HG03025 (cell line): ENCODE measurements at regions not wholly inside any gene's neighbourhood (a gene's known extent, or its start where the extent isn't known, plus 50 kb on each side); places are given as distances from the start of the nearest gene placed in this dataset.

Source experiments
- ATAC-seq: cut with Tn5 transposase; IDR thresholded peaks from one replicate; pipeline ENCODE4 v1.9.1; 2021; ENCODE audit warnings: mild to moderate bottlenecking, moderate library complexity; ENCODE audit not compliant: unreplicated experiment, low FRiP score

DNA sequence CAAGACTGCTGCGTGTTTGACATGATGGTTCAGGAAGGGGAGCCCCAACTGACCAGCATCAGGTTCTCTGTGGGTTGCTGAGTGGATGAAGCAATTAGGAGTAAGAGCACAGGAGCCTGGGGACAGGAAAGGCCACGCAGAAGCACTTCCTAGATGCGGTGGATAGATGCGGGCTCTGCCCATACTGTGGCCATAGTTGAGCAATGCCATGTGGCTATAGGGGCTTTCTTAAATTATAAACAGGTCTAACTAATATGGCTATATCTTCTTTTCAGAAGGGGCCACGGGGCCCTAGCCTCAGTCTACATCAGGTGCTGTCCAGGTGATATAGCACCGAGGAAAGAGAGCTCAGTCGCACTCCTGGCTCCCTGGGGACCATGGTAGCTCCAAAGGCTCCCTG lies 198.6 kb downstream of the GADD45G start:
- ATAC-seq: no peak

DNA sequence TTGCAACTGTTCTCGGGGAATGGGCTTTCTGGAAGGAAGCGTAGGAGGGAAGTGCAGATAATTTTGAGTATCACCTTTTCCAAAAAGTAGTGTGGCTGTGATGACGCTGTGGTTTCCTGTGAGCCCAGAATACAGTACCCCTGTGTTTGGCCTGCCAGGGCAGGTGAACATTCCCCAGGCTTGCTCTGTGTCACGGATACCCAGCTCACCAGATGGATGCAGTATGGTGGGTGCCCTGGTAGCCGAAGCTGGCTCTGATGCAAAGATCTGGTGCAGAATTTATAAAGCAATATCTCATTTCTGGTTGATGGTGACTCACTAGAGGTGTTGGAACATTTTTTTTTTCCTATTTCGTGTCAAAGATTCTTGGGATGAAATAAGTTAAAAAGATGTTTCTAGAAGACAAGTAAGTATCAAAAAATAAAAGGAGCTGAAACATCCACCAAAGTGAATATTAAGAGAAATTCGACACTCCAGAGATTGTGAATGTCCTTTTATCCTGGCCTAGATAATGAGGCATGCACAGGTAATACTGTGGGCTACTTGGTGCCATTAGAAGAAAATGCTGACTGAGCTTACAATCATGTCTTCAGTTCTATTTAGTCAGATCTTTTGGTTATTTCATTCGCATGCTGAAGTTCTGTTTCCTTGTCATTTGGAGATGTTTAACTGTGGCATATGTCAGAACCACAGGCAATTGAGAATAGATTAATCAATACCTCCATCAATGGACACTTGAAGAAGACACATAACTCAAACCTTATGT lies 200.1 kb downstream of the GADD45G start:
- ATAC-seq: no peak

DNA sequence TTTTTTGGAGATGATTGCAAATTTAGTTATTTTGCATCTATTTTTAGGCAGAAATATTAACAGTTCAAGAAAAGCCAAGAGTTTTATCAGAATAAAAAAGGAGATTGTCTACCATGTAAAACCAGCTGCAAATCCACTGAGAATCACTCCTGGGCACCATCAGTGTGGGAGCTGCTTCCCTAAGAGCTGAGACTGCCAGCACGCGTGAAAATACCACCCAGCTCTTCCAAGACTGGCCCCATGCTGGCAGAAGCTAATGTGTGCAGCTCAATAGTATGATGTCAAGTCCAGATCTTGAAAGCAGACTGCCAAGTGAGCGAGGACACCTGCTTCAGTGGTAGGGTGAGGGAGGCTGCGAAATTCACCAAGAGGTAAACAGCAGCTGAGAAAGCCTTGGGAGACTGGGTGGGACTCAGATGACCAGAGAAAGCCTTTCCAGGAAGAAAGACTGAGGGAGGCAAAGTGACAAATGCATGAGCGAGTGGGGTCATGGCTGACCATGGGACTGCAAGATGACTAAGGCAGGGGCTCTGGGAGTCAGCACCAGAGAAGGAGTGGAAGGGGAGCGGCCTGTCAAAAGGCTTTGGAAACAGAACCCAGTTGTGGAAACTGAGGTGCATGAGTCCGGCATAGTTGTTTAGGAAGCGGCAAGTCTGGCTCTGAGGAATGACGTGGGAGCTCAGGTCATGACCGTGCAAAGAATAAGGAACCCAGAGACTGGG lies 200.9 kb downstream of the GADD45G start:
- ATAC-seq: no peak

DNA sequence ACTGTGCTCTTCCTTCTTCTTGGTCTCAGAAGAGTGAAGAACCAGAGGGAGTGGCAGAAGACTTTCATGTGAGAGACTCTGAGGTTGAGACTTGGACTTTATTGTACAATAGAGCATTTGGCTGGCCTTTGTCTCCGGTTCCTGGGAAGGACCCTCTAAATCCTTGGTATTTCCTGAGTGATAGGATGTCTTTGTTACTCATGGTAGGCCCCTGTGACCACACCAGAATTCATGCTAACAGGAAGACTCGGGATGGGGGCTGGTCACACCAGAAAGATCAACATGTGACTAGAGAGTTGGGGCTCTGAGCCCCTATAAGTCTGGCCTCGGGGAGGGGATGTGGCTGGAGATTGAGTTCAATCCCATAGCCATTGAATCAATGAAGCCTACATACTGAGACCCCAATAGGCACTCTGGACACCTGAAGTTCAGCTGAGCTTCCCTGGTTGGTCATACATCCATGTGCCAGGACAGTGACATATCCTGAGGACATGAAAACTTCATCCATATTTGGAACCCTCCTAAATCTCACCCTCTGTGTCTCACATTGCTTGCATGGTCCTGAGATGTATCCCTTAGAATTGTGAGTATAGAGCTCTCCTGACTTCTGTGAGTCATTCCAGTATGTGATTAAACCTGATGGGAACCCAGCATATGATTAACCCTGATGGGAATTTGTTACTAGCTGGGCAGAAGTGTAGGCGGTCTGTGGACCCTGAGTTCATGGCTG lies 201.7 kb downstream of the GADD45G start:
- no peak for ATAC-seq

DNA sequence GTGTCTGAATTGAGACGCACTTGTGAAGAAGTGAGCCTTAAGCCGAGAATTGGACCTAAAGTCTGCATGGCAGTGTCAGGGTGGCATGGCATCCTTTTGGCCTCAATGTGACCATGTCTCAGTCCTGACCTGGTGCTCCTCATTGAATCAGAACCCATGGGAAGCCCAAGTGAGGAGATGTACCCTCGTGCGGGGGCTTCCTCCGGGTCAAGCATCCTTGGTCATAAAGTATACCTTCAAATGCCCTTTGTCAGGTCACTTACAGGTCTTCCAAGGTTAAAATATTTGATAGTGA lies 202.2 kb downstream of the GADD45G start:
- no peak for ATAC-seq

DNA sequence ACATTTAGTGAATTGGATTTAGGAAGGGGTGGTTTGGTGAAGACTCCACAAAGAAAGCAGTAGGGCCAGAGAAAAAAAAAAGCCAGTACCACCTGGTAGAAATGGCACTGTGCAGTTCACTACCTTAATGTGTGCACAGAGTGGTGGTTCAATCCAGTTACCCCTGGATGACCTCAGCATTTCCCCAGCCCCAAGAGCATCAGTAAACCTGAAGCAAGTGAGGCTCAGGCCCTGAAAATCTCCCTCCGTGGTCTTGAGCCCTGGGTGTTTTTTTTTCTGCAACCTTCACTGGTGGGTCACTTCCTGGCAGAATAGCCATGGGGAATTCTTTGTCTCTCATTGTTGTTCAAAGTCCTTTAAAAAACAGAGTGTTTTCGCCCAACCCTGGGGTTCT lies 202.9 kb downstream of the GADD45G start:
- ATAC-seq: no peak

DNA sequence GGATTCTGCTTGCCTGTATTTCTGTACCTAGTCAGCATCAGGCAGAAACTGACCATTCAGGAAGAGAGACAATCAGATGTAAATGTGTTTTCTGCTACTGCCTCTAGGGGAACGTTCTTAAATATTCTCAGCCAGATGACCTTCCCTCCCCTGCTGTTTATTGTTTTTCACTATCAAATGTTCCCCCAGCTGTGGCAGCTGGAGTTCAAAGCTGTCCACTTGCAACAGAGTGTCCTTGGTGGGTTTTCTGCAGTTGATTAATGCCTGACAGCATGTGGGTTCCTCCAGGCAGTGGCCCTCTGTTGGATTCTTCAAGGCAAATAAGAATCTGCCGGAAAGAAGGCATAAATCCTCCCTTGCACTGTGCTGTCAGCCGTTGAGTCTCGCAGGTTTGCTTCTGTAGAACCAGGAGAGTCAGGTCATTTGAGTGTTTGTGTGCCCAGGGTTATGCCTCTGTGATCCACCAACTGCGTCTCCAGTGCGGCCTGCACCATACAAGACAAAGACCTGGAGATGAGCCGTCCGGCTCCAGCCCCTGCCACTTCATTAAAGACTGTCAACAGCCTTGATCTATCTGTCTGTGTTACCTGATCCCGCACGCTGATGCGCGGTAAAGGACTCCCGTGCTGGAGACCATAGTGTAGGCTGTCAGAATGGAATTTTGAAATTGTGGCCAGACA lies 203.4 kb downstream of the GADD45G start:
- no peak for ATAC-seq

DNA sequence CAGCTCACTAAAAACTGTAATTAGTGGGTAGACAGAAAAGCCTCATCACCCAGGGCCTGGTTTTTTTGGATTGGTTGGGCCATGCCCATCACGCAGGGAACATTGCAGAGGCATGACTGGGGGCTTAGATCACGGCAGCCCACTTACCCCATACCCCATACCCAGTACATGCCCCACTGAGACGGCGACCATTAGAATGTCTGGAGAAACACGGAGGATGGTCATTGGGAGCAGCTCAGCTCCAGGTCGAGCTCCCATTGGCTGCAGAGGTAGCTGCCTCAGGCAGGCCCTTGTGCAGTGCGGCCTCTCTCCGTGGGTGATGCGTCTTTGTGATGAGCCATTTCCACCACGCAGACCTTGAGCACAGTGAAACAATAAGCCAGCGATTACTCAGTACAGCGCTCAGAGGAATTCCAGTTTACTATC lies 204.0 kb downstream of the GADD45G start:
- ATAC-seq: no peak

DNA sequence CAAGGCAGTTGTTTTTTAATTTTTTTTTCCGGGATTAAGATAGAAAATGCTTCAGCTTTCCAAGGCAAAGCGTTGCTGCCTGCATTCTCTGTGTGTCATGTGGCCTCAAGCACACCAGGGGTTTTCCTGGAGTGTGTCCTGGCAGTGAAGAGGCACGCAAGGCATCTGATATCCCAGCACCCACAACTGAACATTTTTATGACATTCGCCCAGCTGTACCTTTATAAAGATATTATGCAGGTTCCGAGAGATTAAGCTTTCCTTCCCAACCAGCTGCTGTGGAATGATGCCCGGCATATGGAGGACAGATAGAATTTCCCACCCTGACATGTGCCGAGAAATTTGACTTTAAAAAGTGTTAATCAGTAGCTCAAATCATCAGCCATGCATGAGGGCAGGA lies 205.6 kb downstream of the GADD45G start:
- no peak for ATAC-seq

DNA sequence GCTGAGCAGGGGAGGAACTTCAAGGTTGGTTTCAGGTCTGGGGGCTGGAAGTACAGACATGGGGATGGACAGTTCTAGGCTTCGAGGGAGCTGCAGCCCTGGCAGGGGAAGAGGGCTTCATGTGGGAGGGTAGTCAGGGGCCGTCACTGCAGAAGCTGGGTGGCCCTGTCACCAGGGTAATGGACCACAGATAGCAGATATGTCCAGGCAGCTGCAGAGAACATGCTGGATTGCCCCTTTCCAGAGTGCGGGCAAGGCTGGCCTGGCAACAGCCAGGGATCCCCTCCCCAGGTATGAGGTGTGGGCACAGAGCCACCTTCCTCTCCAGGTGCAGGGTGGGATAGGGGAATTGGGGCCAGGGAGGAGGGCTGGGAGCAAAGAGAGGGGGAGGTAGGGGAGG lies 206.5 kb downstream of the GADD45G start:
- ATAC-seq: no peak

DNA sequence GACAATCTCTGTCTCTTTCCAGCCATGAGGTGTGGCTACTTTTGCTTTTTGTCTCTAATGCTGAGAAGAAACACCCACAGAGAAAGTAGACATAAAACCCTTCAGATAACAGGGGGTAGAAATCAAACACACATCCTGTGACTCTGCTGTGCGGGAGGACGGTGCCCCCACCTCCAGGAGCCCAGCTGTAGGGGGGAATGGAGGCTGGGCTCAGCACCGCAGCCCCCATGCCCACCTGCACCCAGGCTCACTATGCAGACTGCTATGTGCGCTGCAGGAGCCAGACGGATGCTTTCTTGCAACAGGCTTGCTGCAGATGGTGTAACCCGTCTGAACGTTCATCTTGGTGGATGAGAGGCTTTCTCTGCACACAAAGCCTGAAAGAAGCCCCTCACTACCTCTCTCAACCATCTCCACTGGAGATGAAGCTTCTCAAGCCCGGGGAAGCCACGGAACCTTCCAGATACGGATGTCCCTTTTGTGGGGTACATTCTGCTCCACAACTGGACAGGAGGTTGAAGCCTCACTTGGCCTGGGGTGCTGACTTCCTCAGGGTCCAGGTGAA lies 207.2 kb downstream of the GADD45G start:
- no peak for ATAC-seq

DNA sequence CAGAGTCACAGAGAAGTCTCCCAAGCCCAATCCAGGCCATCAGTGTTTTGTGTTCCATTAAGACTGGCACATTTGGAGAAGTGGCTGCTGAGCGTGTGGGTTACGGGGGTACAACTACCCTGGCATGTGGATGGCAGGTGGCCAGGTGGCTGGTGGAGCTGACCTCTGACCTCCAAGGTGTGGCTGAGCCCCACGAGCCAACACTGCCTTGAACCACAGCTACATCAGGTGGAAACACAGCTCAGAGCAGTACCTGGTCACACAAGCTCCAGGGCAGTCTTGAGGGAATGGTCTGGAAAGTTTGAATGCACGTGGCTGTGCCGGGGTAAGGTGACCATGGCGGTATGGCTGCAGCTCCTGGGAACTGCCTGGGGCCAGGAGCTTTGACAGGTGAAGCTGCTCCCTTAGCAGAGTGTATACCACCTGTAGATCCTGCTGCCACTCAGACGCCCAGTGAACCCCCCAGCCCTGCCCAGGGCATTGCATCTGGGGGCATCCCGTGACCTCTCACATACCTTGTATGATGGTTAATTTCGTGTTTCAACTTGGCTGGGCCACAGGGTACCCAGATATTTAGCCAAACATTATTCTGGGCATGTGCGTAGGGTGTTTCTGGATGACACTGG lies 207.9 kb downstream of the GADD45G start:
- no peak for ATAC-seq

DNA sequence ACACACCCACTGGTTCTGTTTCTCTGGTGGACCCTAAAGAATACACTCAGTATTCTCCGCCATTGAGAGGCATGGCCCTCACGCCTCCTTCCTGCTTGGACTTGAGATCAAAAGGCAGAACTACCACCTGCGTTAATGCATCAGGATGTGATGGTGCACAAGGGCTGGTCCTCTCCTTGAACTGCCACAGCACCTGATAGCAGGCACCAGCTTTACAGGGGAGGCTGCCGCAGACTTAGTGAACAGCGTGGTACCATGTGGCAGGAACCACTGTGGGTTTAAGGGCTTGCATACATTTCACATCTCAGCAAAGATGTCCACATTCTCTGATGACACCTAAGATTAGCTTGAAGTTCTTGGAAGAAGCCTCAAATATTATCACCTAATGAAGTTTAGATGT lies 208.7 kb downstream of the GADD45G start:
- ATAC-seq: no peak

DNA sequence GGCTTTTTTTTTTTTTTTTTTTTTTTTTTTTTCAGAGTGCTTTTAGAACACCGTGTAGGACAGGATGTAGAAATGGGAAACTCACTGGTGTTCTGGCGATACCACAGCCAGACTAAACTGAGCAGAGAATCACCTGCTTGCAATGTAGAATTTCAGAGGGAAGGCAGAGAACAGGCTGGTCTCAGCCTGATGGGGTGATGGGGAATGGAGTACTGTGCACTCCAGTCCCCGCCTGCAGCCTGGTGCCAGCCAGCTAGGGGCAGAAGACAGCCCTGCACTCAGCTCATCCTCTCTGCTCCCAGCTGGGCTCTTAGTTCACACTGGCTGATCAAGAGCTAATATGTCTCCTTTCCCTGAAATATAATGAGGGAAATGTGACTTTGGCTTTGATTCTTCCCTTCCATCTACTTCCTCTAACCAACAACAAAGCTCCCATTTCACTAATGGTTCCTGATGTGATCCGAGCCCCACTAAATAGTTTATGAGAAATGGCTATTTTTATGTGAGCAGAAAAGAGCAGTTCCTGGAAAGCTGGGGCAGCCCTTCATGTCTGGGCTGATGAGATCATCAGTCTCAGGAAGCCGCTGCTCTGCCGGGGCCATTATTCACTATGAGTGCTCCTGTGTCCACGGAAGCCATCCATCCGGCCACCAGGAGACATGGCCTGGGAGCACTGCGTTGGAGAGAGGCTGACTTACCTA lies 209.7 kb downstream of the GADD45G start:
- no peak for ATAC-seq

DNA sequence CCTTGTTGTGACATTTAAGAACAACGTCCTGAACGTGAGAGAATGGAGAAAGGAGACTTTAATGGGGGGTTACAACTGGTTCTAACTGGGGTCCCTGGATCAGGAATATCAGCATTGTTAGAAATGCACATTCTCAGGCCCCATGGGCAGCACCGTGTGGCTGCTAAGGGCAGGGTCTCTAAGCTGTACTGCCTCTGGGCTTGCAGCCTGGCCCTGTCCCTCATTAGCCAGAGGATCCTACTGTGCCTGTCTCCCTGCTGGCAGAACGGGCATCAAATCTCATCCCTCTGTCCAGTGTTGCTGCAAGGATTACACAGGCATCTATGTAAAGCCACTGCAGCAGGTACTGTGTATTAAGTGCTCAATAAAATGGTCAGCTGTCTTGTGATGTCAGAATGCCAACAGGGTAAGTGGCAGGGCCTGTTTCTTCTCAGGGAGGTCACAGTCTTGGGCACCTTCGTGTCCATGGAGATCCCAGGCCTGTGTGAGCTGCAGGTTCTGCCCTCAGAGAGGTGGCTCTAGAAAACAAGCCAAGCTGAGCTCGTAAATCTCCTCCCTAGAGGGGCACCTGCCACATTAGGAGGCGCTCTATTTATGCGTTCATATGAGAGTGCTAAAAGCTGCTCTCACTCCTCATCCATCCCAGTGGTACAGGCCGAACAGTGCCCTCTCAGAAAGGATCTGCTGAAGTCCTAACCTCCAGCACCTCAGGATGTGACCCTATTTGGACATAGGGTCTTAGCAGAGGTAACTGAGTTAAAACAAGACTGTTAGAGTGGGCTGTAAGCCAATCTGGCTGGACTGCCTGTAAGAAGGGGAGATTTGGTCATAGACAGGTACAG lies 210.5 kb downstream of the GADD45G start:
- peak; percentile 26 for ATAC-seq

DNA sequence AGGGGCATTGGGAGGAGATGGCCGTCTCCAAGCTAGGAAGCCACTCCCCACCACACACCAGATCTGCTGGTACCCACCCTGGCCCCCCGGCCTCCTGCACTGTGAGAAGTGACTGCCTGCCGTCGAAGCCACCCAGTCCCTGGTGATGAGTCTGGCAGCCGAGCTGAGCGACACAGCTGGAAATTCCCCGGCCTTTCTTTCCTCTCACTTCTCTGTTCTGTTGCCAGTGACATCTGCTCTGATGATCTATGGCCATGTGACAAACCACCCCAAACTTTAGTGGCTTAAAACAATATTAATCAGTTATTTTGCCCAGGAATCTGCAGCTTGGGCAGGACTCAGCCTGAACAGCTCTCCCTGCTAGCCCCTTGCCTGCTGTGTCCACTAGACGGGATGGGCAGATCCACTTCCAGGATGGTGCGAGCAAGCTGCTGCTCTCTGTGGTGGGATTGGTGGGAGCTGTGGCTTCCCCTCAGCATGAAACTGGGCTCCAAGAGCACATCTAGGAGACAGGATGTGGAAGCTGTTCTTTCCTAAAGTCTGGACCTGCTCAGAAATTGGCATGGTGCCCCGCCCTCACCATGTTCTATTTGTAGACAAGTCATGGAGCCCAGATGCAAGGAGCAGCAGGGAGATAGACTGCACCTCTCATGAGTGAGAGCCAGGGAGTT lies 211.2 kb downstream of the GADD45G start:
- ATAC-seq: peak; percentile 90

DNA sequence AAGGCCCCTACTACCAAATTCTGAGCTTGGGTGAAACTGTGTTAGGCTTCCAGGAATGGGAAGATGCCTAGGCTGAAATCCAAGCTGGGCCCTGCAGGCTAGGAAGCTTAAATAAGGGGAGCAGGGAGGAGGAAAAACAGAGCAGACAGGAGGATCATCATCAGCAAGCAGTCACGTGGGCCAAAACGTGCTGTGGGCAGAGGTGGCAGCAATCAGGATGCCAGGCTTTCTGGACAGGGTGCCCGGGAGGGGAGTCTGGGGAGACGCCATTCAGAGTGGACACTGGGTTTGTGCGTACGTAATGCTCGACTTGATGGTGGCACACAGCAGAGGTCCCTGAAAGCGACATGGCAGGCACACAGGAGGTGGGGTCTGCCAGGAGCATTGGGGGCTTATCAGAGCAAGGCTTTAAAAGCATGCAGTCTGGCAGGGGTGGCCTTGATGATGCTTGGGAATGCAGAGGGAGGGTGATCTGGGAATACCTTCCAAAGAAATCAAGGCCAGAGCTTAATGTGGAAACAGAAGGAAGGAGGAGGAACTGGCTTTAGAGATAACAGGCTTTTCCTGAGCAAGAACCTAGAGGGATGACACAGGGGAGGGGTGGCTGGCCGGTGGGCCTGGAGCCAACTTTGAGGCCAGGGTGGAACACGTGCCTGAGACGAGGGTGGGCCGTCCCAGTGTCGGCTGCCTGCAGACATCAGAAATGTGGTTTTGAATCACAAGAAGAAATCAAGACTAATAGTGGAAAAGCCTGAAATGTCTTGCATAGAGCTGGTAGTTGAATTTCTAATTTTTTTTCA lies 212.5 kb downstream of the GADD45G start:
- no peak for ATAC-seq

DNA sequence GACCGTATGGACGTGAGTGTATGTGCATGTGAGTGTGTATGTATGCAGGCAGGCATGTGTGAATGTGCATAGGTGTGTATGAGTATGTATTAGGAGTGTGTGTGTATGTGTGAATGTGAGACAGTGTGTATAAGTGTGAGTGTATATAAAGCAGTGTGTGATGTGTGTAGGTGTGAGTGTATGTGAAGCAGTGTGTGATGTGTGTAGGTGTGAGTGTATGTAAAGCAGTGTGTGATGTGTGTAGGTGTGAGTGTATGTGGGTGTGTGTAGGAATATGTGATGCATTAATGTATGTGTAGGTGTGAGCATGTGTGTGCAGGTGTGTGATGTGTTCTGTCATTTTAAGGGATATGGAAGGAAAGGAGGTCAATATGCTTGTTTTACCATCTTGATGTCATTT lies 215.5 kb downstream of the GADD45G start:
- no peak for ATAC-seq
